ENCODE measurements at regions not wholly inside any gene's neighbourhood (a gene's known extent, or its start where the extent isn't known, plus 50 kb on each side); places are given as distances from the start of the nearest gene placed in this dataset.
"Not testable (repeated sequence)": the region's sequence is repeated elsewhere in the genome, so short reads cannot be mapped to it uniquely, and the experiment has no call there.

GRCh38 chr4:72942565-72942964 is 127.0 kb downstream of the COX18 start:
- no peak for DNase-seq

GRCh38 chr4:72938516-72938915 is 131.0 kb downstream of the COX18 start:
- no peaks in the 10 kb centered on the region for H3K4me1 Mint-ChIP-seq
- DNase-seq = no peak
- TF ChIP-seq, protein P1, sequence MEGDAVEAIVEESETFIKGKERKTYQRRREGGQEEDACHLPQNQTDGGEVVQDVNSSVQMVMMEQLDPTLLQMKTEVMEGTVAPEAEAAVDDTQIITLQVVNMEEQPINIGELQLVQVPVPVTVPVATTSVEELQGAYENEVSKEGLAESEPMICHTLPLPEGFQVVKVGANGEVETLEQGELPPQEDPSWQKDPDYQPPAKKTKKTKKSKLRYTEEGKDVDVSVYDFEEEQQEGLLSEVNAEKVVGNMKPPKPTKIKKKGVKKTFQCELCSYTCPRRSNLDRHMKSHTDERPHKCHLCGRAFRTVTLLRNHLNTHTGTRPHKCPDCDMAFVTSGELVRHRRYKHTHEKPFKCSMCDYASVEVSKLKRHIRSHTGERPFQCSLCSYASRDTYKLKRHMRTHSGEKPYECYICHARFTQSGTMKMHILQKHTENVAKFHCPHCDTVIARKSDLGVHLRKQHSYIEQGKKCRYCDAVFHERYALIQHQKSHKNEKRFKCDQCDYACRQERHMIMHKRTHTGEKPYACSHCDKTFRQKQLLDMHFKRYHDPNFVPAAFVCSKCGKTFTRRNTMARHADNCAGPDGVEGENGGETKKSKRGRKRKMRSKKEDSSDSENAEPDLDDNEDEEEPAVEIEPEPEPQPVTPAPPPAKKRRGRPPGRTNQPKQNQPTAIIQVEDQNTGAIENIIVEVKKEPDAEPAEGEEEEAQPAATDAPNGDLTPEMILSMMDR (IDR thresholded peaks at IDR 0.05) = no peak
- H3K27me3 Mint-ChIP-seq (ENCODE audit: low read depth, poor library complexity) = no peaks in the 10 kb centered on the region
- no peak overlapping the region for H3K4me3 Mint-ChIP-seq
- H3K36me3 Mint-ChIP-seq (ENCODE audit: low read depth) = no peaks in the 10 kb centered on the region
- no peaks in the 10 kb centered on the region for H3K9me3 Mint-ChIP-seq
- H3K27ac Mint-ChIP-seq = no peak overlapping the region

More at GRCh38 chr4:72942565-72942964, 127.0 kb downstream of the COX18 start:
- Mint-ChIP-seq H3K27ac (no peak overlapping the region), H3K4me1 (no peaks in the 10 kb centered on the region), H3K9me3 (no peaks in the 10 kb centered on the region), H3K4me3 (no peak overlapping the region), H3K36me3 (ENCODE audit: low read depth) (no peaks in the 10 kb centered on the region), H3K27me3 (ENCODE audit: low read depth, poor library complexity) (no peaks in the 10 kb centered on the region)
- TF ChIP-seq, protein P1 (IDR thresholded peaks at IDR 0.05) = no peak

DNA sequence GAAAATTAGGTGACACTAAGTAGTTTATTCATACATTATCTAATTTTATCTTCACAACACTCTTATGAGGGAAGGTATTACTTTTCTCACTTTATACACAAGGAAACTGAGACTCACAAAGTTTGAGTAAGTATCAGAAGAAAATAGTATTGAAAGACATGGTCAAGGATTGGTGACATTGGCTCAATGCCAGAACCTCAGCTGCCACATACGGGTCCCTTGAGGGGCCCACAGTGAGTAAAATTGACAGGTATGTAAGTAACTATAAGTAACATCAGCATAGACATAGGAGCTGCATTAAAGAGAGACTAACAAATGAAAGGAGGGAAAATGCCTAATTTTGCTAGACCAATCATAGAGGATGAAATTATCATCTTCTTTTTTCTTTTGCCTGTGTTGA is 134.1 kb downstream of the COX18 start:
- no peaks in the 10 kb centered on the region for H3K36me3 Mint-ChIP-seq (ENCODE audit: low read depth)
- no peak overlapping the region for H3K4me3 Mint-ChIP-seq
- DNase-seq = no peak
- H3K27ac Mint-ChIP-seq = no peak overlapping the region
- no peaks in the 10 kb centered on the region for H3K27me3 Mint-ChIP-seq (ENCODE audit: low read depth, poor library complexity)
- TF ChIP-seq, protein P1 (IDR thresholded peaks at IDR 0.05) = no peak
- H3K9me3 Mint-ChIP-seq = no peaks in the 10 kb centered on the region
- no peaks in the 10 kb centered on the region for H3K4me1 Mint-ChIP-seq

DNA sequence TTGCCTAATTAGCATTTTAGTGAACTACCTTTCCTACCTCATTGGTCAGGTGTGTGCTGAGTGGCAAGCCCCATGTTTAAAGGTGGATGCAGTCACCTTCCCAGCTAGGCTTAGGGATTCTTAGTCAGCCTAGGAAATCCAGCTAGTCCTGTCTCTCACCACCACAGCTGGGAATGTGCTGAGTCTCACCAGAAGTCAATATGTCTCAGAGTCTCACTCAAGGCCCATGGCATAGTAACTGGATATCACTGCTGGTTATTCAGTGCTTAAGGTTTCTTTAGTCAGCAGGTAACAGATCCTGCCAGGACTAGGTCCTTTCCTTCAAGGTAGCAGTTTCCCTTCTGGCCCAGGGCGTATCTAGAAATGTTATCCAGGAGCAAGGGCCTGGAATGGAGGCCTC is 136.5 kb downstream of the COX18 start:
- TF ChIP-seq, protein P1 (IDR thresholded peaks at IDR 0.05) = no peak
- Mint-ChIP-seq H3K27me3 (ENCODE audit: low read depth, poor library complexity) (no peaks in the 10 kb centered on the region), H3K27ac (no peak overlapping the region), H3K9me3 (no peaks in the 10 kb centered on the region), H3K4me3 (no peak overlapping the region), H3K4me1 (no peaks in the 10 kb centered on the region), H3K36me3 (ENCODE audit: low read depth) (no peaks in the 10 kb centered on the region)
- no peak for DNase-seq

GRCh38 chr4:72931346-72931745 is 138.2 kb downstream of the COX18 start:
- H3K9me3 Mint-ChIP-seq = no peaks in the 10 kb centered on the region
- no peaks in the 10 kb centered on the region for H3K27me3 Mint-ChIP-seq (ENCODE audit: low read depth, poor library complexity)
- no peak for DNase-seq
- no peaks in the 10 kb centered on the region for H3K36me3 Mint-ChIP-seq (ENCODE audit: low read depth)
- no peaks in the 10 kb centered on the region for H3K4me1 Mint-ChIP-seq
- no peak overlapping the region for H3K4me3 Mint-ChIP-seq
- TF ChIP-seq, protein P1 (IDR thresholded peaks at IDR 0.05) = no peak
- H3K27ac Mint-ChIP-seq = no peak overlapping the region

DNA sequence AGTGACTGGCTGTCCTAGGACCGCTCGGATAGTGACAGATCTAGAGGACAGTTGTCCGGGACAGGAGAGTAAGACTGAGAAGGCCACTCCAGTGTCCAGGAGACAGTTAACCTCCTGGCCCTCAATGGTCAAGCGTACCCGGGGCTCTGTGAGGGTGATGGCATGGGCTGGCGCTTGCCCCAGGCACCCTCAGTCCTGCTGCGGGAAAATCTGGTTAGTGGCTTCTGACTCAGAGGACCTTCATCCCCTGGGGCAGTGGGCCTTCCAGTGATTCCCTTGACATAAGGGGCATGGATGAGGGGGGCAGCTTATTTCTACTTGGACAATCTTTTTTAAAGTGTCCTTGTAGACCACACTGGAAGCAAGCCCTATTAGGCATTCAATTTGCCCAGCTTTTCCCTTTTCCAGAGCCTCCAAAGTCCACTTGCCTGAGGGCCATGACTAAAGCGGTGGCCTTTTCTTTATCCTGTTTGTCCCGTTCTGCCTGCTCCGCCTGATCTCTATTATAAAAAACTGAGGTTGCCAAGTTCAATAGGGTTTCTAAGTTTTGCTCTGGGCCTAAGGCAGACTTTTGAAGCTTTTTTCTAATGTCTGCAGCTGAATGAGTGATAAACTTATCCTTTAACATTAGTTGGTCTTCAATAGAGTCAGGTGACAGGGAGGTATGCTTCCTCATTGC is 139.8 kb downstream of the COX18 start:
- H3K9me3 Mint-ChIP-seq; H3K4me3 Mint-ChIP-seq; H3K27ac Mint-ChIP-seq; DNase-seq; H3K36me3 Mint-ChIP-seq (ENCODE audit: low read depth); H3K27me3 Mint-ChIP-seq (ENCODE audit: low read depth, poor library complexity); H3K4me1 Mint-ChIP-seq: not testable (repeated sequence)
